ENCODE measurements at regions not wholly inside any gene's neighbourhood (a gene's known extent, or its start where the extent isn't known, plus 50 kb on each side); places are given as distances from the start of the nearest gene placed in this dataset.

DNA sequence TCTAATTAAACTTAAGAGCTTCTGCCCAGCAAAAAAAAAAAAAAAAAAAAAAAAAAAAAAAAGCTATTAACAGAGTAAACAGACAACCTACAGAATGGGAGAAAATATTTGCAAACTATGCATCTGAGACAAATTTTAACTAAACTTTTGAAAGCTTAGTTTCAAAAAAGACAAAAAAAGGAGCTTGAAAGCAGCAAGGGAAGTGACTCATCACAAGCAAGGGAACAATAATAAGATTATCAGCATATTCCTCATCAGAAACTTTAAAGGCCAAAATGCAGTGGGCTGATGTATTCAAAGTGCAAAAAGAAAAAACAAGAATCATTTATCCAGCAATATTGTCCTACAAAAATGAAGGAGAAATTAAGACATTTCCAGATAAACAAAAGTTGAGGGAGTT is 158.6 kb downstream of the RNF144B start:
- no peak overlapping the region for H3K27ac ChIP-seq
- no peak for TF ChIP-seq ZFX (IDR thresholded peaks at IDR 0.05; ENCODE audit: borderline replicate concordance)
- TF ChIP-seq, protein P1, sequence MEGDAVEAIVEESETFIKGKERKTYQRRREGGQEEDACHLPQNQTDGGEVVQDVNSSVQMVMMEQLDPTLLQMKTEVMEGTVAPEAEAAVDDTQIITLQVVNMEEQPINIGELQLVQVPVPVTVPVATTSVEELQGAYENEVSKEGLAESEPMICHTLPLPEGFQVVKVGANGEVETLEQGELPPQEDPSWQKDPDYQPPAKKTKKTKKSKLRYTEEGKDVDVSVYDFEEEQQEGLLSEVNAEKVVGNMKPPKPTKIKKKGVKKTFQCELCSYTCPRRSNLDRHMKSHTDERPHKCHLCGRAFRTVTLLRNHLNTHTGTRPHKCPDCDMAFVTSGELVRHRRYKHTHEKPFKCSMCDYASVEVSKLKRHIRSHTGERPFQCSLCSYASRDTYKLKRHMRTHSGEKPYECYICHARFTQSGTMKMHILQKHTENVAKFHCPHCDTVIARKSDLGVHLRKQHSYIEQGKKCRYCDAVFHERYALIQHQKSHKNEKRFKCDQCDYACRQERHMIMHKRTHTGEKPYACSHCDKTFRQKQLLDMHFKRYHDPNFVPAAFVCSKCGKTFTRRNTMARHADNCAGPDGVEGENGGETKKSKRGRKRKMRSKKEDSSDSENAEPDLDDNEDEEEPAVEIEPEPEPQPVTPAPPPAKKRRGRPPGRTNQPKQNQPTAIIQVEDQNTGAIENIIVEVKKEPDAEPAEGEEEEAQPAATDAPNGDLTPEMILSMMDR (IDR thresholded peaks at IDR 0.05), result no peak

DNA sequence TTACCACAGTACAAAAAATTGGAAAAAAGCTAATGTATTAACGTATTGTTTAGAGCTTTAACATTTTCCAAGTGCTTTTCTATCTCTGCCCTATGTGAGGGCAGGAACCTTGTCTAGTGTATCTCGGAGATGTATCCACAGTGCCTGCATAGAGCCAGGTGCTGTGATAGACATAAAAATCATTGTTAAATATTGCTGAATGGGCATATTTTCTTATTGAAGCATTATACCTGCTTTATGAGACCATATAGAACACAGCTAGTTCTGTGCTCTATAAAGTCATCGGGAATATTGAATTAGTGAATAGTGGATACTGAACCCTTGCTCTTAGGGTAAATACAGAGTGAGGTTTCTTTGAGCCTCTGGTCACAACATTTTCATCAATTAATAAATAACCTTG is 163.0 kb downstream of the RNF144B start:
- H3K27ac ChIP-seq, result no peak overlapping the region
- TF ChIP-seq, protein P1 (IDR thresholded peaks at IDR 0.05), result no peak
- no peak for TF ChIP-seq ZFX (IDR thresholded peaks at IDR 0.05; ENCODE audit: borderline replicate concordance)

DNA sequence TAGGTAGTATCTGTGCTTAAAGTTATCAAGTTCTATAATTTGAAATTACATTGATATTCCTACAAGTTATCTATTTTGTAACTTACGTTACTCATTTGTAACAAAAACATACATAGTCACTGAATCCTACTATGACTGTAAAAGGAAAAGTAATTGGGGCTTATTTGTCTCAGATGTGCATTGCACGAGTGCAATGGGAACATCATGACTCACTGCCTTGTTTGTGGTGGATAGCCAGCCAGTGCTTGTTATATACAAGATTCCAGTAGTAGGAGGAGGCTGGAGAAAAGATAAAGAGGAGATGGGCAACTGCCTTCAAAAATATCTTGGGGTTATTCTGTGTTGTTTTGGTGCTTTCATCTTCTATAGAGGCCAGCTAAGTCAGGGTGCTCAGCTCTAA is 164.1 kb downstream of the RNF144B start:
- no peak for TF ChIP-seq ZFX (IDR thresholded peaks at IDR 0.05; ENCODE audit: borderline replicate concordance)
- TF ChIP-seq, protein P1 (IDR thresholded peaks at IDR 0.05), result no peak
- H3K27ac ChIP-seq, result no peak overlapping the region

DNA sequence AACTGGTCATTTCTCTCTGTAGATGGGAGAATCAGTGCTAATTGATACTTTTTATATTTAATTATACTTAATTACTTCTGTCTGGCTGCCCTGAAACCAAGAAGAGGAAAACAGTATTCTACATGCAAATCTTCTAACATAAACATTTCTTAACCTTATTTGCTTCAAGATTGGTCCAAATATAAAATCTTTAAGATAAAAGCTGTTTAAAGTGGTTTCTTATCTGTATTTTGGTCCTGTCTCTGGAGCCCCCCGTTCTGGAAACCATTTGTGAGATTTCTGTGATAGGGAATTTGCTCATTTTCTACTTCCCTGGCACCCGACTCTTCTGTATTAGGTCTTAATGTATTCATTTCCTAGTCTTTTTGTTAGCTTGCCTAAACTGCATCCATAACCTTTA is 168.6 kb downstream of the RNF144B start:
- no peak for TF ChIP-seq ZFX (IDR thresholded peaks at IDR 0.05; ENCODE audit: borderline replicate concordance)
- TF ChIP-seq, protein P1 (IDR thresholded peaks at IDR 0.05), result no peak

DNA sequence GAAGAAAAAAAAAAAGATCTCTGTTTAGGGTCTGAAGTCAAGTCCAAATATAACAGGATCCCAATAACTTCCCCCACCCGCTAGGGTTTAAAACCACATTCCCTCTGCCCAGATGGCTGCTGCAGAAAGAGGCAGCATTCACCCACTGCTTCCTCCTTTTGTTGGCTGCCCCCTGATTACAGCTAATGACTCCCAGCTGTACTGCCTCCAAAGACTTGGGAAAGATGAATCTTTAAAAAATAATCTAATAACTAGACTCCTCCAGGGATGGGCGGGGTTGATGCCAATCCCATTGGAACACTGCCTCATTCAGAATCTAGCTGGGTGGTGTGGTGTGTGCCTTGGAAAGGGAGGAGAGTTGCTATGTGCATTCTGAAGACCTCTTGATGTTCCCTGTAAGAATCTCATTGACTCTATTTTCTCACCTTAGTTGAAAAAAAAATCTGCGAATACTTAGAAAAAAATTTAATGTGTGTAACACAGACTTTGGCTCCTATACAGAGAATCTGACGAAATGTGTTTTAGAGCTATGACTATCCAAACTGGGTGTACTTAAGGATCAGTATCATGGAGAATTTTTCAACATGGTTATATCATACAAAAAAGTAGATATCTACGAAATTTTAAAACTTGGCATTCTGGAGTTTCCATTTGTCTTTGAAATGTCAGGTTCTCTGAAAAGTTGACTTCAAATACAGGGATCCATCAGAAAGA is 174.0 kb downstream of the RNF144B start:
- H3K27ac ChIP-seq, result no peak overlapping the region
- no peak for TF ChIP-seq ZFX (IDR thresholded peaks at IDR 0.05; ENCODE audit: borderline replicate concordance)
- TF ChIP-seq, protein P1 (IDR thresholded peaks at IDR 0.05), result no peak

More for the DNA sequence above, 168.6 kb downstream of the RNF144B start:
- no peak overlapping the region for H3K27ac ChIP-seq

DNA sequence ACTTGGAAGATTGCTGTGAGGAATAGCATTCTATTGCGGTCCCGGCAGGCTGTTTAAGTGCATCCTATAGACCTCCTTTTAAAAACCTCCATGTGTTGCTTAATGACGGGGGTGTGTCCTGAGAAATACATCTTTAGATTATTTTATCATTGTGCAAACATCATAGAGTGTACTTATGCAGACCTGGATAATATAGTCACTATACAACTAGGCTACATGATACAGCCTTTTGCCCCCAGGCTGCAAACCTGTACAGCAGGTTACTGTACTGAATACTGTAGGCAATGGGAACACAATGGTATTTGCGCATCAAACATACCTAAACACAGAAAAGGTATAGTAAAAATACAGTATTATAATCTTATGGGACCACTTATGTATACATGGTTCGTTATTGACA is 175.6 kb downstream of the RNF144B start:
- no peak overlapping the region for H3K27ac ChIP-seq

DNA sequence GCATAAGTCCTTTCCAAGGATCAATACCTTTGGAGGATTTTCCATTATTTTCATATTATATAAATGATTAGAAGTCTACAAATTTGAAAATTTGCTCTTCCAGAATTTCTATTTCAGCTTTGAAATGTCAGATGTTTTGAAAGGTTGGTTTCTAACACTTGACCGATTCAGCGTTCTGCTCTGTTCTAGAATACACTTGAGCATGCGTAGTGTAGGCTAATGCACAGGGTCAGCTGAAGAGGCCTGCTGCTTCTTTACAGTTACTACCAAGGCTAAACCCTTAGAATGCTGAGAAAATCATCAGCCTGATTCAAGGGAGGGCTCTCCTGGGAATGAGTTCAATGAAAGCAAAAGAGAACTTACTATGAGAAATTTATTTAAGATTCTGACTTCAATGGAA is 177.6 kb downstream of the RNF144B start:
- TF ChIP-seq ZFX (IDR thresholded peaks at IDR 0.05; ENCODE audit: borderline replicate concordance), result no peak
- TF ChIP-seq, protein P1 (IDR thresholded peaks at IDR 0.05), result no peak
- no peak overlapping the region for H3K27ac ChIP-seq

More for the DNA sequence above, 175.6 kb downstream of the RNF144B start:
- TF ChIP-seq, protein P1 (IDR thresholded peaks at IDR 0.05), result no peak
- TF ChIP-seq ZFX (IDR thresholded peaks at IDR 0.05; ENCODE audit: borderline replicate concordance), result no peak
